ENCODE measurements at regions not wholly inside any gene's neighbourhood (a gene's known extent, or its start where the extent isn't known, plus 50 kb on each side); places are given as distances from the start of the nearest gene placed in this dataset.

DNA sequence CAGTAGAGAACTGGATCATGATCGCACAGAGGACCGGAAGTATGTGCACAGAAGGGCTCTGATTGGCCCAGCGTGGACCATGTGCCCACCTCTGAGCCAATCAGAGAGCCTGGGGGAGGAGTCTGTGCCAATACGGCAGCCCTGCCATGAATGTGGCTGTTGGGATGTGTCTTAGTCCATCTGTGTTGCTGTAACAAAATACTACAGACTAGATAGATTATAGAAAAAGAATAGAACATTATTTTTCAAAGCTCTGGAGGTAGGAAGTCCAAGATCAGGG lies 132.0 kb downstream of the NDUFA10 start:
- TF ChIP-seq, protein P1, sequence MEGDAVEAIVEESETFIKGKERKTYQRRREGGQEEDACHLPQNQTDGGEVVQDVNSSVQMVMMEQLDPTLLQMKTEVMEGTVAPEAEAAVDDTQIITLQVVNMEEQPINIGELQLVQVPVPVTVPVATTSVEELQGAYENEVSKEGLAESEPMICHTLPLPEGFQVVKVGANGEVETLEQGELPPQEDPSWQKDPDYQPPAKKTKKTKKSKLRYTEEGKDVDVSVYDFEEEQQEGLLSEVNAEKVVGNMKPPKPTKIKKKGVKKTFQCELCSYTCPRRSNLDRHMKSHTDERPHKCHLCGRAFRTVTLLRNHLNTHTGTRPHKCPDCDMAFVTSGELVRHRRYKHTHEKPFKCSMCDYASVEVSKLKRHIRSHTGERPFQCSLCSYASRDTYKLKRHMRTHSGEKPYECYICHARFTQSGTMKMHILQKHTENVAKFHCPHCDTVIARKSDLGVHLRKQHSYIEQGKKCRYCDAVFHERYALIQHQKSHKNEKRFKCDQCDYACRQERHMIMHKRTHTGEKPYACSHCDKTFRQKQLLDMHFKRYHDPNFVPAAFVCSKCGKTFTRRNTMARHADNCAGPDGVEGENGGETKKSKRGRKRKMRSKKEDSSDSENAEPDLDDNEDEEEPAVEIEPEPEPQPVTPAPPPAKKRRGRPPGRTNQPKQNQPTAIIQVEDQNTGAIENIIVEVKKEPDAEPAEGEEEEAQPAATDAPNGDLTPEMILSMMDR (IDR thresholded peaks at IDR 0.05 in 2 of 3, conservative IDR thresholded peaks at IDR 0.05 in 1 of 3; ENCODE audit: insufficient read depth in 2 of 3, low read depth in 1 of 3, low read length in 3 of 3): no peak
- TF ChIP-seq NFRKB (IDR thresholded peaks at IDR 0.05; ENCODE audit: low read depth): no peak
- TF ChIP-seq HMG20A (CRISPR knock-in tag; conservative IDR thresholded peaks at IDR 0.05): no peak
- no peak for TF ChIP-seq BHLHE40 (IDR thresholded peaks at IDR 0.05; ENCODE audit: low read length)
- TF ChIP-seq KLF13 (tag; IDR thresholded peaks at IDR 0.05; ENCODE audit: borderline replicate concordance, low read depth): no peak
- TF ChIP-seq ZNF766 (CRISPR knock-in tag; conservative IDR thresholded peaks at IDR 0.05): no peak
